Natural killer cell (primary cell): ENCODE measurements at regions not wholly inside any gene's neighbourhood (a gene's known extent, or its start where the extent isn't known, plus 50 kb on each side); places are given as distances from the start of the nearest gene placed in this dataset.

Experiments
- ATAC-seq, 3 donors: fragments of 150-1000 bp in 2 of 3; fragments of 200-7000 bp in 1 of 3; cut with Tn5 transposase; 1 replicate in 1 of 3; 2 replicates in 2 of 3; pipeline ENCODE4 v1.10.0; 2021; ENCODE audit warnings: mild to moderate bottlenecking in 2 of 3, moderate library complexity in 2 of 3
- DNase-seq, 2 donors: peaks; one replicate each; pipeline versions ENCODE4 v3.0.0 to v3.0.0-alpha.2; 2013 to 2021; ENCODE audit warnings: mixed read lengths in 1 of 2
- H3K27ac ChIP-seq: one replicate; pipeline ENCODE4 v1.5.1; 2013; ENCODE audit warnings: mild to moderate bottlenecking, low read length
- H3K27me3 ChIP-seq: one replicate; pipeline ENCODE4 v1.6.1; 2013; ENCODE audit warnings: low read length; ENCODE audit not compliant: control insufficient read depth, insufficient read depth
- H3K36me3 ChIP-seq: one replicate; pipeline ENCODE4 v1.6.1; 2013; ENCODE audit warnings: low read length; ENCODE audit not compliant: control insufficient read depth, insufficient read depth
- H3K4me1 ChIP-seq: one replicate; pipeline ENCODE4 v1.6.1; 2013; ENCODE audit warnings: low read length; ENCODE audit not compliant: control insufficient read depth, insufficient read depth
- H3K4me3 ChIP-seq: one replicate; pipeline ENCODE4 v1.5.1; 2013; ENCODE audit warnings: low read length
- H3K9me3 ChIP-seq: one replicate; pipeline ENCODE4 v1.6.1; 2013; ENCODE audit warnings: low read length; ENCODE audit not compliant: control insufficient read depth, insufficient read depth
- H3K27ac Mint-ChIP-seq, 2 donors: one replicate each; pipeline ENCODE4 v1.8.0; 2022; ENCODE audit warnings: mild to moderate bottlenecking in 2 of 2, mixed read lengths in 2 of 2, moderate library complexity in 1 of 2
- H3K27me3 Mint-ChIP-seq, 2 donors: one replicate each; pipeline ENCODE4 v1.8.0; 2022; ENCODE audit warnings: low read depth in 2 of 2, mixed read lengths in 2 of 2
- H3K36me3 Mint-ChIP-seq: one replicate; pipeline ENCODE4 v1.8.0; 2022; ENCODE audit warnings: mixed read lengths
- H3K4me1 Mint-ChIP-seq, 2 donors: one replicate each; pipeline ENCODE4 v1.8.0; 2022; ENCODE audit warnings: mixed read lengths in 2 of 2
- H3K4me3 Mint-ChIP-seq: one replicate; pipeline ENCODE4 v1.8.0; 2022; ENCODE audit warnings: mild to moderate bottlenecking, moderate library complexity, mixed read lengths
- H3K9me3 Mint-ChIP-seq, 2 donors: one replicate each; pipeline ENCODE4 v1.8.0; 2022; ENCODE audit warnings: mixed read lengths in 2 of 2
- CTCF ChIP-seq: fragments of 200-600 bp; IDR thresholded peaks from one replicate; pipeline ENCODE4 v1.8.0; 2022; ENCODE audit warnings: antibody characterized with exemption
- WGBS: methylation state at CpG from one replicate; pipeline ENCODE4 v1.1.7; 2013; ENCODE audit warnings: missing lambda C conversion rate; ENCODE audit not compliant: insufficient coverage; 5-methylcytosine and 5-hydroxymethylcytosine counted together
- intact Hi-C: fragments of 100-400 bp; cut with micrococcal nuclease; formaldehyde crosslinking; loops from one replicate; pipeline ENCODE4 v1.14.2; 2022

GRCh38 chr4:86543080-86543479, 51.0 kb upstream of the PTPN13 start:
- Mint-ChIP-seq H3K9me3 (no peaks in the 10 kb centered on the region), H3K4me1 (no peaks in the 10 kb centered on the region), H3K36me3 (peaks cover 5% of the 10 kb centered on the region), H3K27me3 (no peaks in the 10 kb centered on the region), H3K27ac (no peak overlapping the region), H3K4me3 (no peak overlapping the region)
- ATAC-seq (no peak), DNase-seq (no peak)
- intact Hi-C loops = no loop called here
- Histone ChIP-seq H3K36me3 (no peaks in the 10 kb centered on the region), H3K27me3 (no peaks in the 10 kb centered on the region), H3K9me3 (no peaks in the 10 kb centered on the region), H3K4me1 (no peaks in the 10 kb centered on the region), H3K4me3 (no peak overlapping the region), H3K27ac (no peak overlapping the region)
- whole genome bisulfite sequencing = 92% methylated on average over 3 of the region's 3 CpGs
- TF ChIP-seq CTCF = no peak

GRCh38 chr4:86543560-86544309, 50.4 kb upstream of the PTPN13 start:
- intact Hi-C loops = no loop called here
- ATAC-seq (no peak), DNase-seq (no peak)
- no peaks in the 10 kb centered on the region for H3K9me3 Mint-ChIP-seq
- Histone ChIP-seq H3K27me3 (no peaks in the 10 kb centered on the region), H3K4me1 (no peaks in the 10 kb centered on the region), H3K9me3 (no peaks in the 10 kb centered on the region), H3K36me3 (no peaks in the 10 kb centered on the region), H3K27ac (no peak overlapping the region), H3K4me3 (no peak overlapping the region)
- peaks cover 5% of the 10 kb centered on the region for H3K36me3 Mint-ChIP-seq
- WGBS = 78% methylated on average over 1 of the region's 2 CpGs
- H3K4me1 Mint-ChIP-seq = no peaks in the 10 kb centered on the region
- TF ChIP-seq CTCF = no peak
- no peak overlapping the region for H3K4me3 Mint-ChIP-seq
- H3K27ac Mint-ChIP-seq = no peak overlapping the region
- no peaks in the 10 kb centered on the region for H3K27me3 Mint-ChIP-seq

GRCh38 chr4:86544310-86544966, 49.7 kb upstream of the PTPN13 start:
- Mint-ChIP-seq H3K9me3 (no peaks in the 10 kb centered on the region), H3K4me3 (no peak overlapping the region), H3K4me1 (no peaks in the 10 kb centered on the region), H3K36me3 (peaks cover 5% of the 10 kb centered on the region), H3K27me3 (no peaks in the 10 kb centered on the region), H3K27ac (no peak overlapping the region)
- ATAC-seq = no peak
- TF ChIP-seq CTCF = no peak
- Histone ChIP-seq H3K4me1 (no peaks in the 10 kb centered on the region), H3K27ac (no peak overlapping the region), H3K36me3 (no peaks in the 10 kb centered on the region), H3K4me3 (no peak overlapping the region), H3K27me3 (no peaks in the 10 kb centered on the region), H3K9me3 (no peaks in the 10 kb centered on the region)
- intact Hi-C loops = no loop called here
- DNase-seq = peak in 1 of 2 donors; percentile 48
- 20% methylated on average over 1 of the region's 2 CpGs for WGBS
